ENCODE measurements at regions not wholly inside any gene's neighbourhood (a gene's known extent, or its start where the extent isn't known, plus 50 kb on each side); places are given as distances from the start of the nearest gene placed in this dataset.

DNA sequence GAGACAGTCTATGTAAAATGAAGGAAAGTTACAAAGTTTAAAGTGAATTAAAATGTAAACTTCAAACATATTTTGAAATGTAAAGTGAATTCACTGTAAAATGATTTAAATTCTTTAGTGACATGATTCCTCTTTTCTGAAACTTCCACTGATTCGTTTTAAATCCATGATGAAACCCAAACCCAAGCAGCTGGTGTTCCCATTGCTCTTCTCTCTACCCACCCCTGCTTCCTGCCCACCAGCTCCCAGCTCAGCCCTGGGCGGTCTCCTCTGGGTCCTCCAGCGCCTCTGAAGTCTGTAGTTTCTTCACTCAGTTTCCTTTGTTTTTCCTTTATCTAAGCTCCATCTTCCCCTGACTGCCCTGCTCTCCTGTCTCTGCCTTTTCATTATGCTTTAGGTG is 175.9 kb downstream of the SNX10 start:
- TF ChIP-seq, protein P1, sequence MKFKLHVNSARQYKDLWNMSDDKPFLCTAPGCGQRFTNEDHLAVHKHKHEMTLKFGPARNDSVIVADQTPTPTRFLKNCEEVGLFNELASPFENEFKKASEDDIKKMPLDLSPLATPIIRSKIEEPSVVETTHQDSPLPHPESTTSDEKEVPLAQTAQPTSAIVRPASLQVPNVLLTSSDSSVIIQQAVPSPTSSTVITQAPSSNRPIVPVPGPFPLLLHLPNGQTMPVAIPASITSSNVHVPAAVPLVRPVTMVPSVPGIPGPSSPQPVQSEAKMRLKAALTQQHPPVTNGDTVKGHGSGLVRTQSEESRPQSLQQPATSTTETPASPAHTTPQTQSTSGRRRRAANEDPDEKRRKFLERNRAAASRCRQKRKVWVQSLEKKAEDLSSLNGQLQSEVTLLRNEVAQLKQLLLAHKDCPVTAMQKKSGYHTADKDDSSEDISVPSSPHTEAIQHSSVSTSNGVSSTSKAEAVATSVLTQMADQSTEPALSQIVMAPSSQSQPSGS (IDR thresholded peaks at IDR 0.05; ENCODE audit: low read length) = no peak
- no peak for TF ChIP-seq PHF8 (conservative IDR thresholded peaks at IDR 0.05; ENCODE audit: low read depth, low read length)
- TF ChIP-seq MAFK (IDR thresholded peaks at IDR 0.05; ENCODE audit: low read depth, low read length) = no peak
- TF ChIP-seq, protein P2, sequence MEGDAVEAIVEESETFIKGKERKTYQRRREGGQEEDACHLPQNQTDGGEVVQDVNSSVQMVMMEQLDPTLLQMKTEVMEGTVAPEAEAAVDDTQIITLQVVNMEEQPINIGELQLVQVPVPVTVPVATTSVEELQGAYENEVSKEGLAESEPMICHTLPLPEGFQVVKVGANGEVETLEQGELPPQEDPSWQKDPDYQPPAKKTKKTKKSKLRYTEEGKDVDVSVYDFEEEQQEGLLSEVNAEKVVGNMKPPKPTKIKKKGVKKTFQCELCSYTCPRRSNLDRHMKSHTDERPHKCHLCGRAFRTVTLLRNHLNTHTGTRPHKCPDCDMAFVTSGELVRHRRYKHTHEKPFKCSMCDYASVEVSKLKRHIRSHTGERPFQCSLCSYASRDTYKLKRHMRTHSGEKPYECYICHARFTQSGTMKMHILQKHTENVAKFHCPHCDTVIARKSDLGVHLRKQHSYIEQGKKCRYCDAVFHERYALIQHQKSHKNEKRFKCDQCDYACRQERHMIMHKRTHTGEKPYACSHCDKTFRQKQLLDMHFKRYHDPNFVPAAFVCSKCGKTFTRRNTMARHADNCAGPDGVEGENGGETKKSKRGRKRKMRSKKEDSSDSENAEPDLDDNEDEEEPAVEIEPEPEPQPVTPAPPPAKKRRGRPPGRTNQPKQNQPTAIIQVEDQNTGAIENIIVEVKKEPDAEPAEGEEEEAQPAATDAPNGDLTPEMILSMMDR (IDR thresholded peaks at IDR 0.05; ENCODE audit: control extremely low read depth in 1 of 3, insufficient read depth in 1 of 3, low read depth in 1 of 3, low read length in 3 of 3) = no peak
- no peak for TF ChIP-seq CHD2 (IDR thresholded peaks at IDR 0.05; ENCODE audit: low read length)
- TF ChIP-seq SIN3A (conservative IDR thresholded peaks at IDR 0.05 in 1 of 2, IDR thresholded peaks at IDR 0.05 in 1 of 2; ENCODE audit: low read depth in 1 of 2, low read length in 2 of 2) = no peak
- no peak for TF ChIP-seq YY1 (IDR thresholded peaks at IDR 0.05; ENCODE audit: low read depth, low read length)
- no peak for TF ChIP-seq SP1 (IDR thresholded peaks at IDR 0.05; ENCODE audit: low read depth, low read length)
- TF ChIP-seq, protein P3, sequence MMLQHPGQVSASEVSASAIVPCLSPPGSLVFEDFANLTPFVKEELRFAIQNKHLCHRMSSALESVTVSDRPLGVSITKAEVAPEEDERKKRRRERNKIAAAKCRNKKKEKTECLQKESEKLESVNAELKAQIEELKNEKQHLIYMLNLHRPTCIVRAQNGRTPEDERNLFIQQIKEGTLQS (IDR thresholded peaks at IDR 0.05; ENCODE audit: insufficient read depth, low read depth, low read length) = no peak
- no peak for TF ChIP-seq SUZ12 (IDR thresholded peaks at IDR 0.05; ENCODE audit: low read length)
- no peak for TF ChIP-seq EP300 (IDR thresholded peaks at IDR 0.05; ENCODE audit: borderline replicate concordance in 1 of 2, low read depth in 2 of 2, low read length in 2 of 2)
